K562 (cell line): ENCODE measurements at regions not wholly inside any gene's neighbourhood (a gene's known extent, or its start where the extent isn't known, plus 50 kb on each side); places are given as distances from the start of the nearest gene placed in this dataset.

Experiments
- TF ChIP-seq, protein P1 (sequence below): sonication (generic); formaldehyde crosslinking; IDR thresholded peaks from 2 replicates; pipeline ENCODE4 v1.8.0; 2022; ENCODE audit warnings: missing genetic modification reagents, mild to moderate bottlenecking, borderline replicate concordance
- TF ChIP-seq, protein P2 (sequence below), 3 experiments: IDR thresholded peaks in 2 of 3; conservative IDR thresholded peaks in 1 of 3; 2 replicates each; pipeline ENCODE4 v1.5.1; 2011 to 2012; ENCODE audit warnings: low read length in 3 of 3, mild to moderate bottlenecking in 3 of 3, control low read depth in 2 of 3, improper control_type of control experiment in 1 of 3, inconsistent platforms in 1 of 3, low read depth in 1 of 3, mixed read lengths in 1 of 3, moderate library complexity in 1 of 3; ENCODE audit not compliant: insufficient read depth in 2 of 3
- TF ChIP-seq, protein P3 (sequence below): sonication (generic); formaldehyde crosslinking; IDR thresholded peaks from 2 replicates; pipeline ENCODE4 v1.8.0; 2022; ENCODE audit warnings: missing genetic modification reagents, mild to moderate bottlenecking, borderline replicate concordance

GRCh38 chr6:145009711-145010110, 724.6 kb downstream of the UTRN start:
- TF ChIP-seq, protein P1, sequence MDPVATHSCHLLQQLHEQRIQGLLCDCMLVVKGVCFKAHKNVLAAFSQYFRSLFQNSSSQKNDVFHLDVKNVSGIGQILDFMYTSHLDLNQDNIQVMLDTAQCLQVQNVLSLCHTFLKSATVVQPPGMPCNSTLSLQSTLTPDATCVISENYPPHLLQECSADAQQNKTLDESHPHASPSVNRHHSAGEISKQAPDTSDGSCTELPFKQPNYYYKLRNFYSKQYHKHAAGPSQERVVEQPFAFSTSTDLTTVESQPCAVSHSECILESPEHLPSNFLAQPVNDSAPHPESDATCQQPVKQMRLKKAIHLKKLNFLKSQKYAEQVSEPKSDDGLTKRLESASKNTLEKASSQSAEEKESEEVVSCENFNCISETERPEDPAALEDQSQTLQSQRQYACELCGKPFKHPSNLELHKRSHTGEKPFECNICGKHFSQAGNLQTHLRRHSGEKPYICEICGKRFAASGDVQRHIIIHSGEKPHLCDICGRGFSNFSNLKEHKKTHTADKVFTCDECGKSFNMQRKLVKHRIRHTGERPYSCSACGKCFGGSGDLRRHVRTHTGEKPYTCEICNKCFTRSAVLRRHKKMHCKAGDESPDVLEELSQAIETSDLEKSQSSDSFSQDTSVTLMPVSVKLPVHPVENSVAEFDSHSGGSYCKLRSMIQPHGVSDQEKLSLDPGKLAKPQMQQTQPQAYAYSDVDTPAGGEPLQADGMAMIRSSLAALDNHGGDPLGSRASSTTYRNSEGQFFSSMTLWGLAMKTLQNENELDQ (CRISPR knock-in tag), result no peak
- TF ChIP-seq, protein P2, sequence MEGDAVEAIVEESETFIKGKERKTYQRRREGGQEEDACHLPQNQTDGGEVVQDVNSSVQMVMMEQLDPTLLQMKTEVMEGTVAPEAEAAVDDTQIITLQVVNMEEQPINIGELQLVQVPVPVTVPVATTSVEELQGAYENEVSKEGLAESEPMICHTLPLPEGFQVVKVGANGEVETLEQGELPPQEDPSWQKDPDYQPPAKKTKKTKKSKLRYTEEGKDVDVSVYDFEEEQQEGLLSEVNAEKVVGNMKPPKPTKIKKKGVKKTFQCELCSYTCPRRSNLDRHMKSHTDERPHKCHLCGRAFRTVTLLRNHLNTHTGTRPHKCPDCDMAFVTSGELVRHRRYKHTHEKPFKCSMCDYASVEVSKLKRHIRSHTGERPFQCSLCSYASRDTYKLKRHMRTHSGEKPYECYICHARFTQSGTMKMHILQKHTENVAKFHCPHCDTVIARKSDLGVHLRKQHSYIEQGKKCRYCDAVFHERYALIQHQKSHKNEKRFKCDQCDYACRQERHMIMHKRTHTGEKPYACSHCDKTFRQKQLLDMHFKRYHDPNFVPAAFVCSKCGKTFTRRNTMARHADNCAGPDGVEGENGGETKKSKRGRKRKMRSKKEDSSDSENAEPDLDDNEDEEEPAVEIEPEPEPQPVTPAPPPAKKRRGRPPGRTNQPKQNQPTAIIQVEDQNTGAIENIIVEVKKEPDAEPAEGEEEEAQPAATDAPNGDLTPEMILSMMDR (IDR thresholded peaks at IDR 0.05 in 2 of 3, conservative IDR thresholded peaks at IDR 0.05 in 1 of 3; ENCODE audit: insufficient read depth in 2 of 3, low read depth in 1 of 3, low read length in 3 of 3), result no peak
- TF ChIP-seq, protein P3, sequence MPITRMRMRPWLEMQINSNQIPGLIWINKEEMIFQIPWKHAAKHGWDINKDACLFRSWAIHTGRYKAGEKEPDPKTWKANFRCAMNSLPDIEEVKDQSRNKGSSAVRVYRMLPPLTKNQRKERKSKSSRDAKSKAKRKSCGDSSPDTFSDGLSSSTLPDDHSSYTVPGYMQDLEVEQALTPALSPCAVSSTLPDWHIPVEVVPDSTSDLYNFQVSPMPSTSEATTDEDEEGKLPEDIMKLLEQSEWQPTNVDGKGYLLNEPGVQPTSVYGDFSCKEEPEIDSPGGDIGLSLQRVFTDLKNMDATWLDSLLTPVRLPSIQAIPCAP (CRISPR knock-in tag), result no peak
